ENCODE measurements at regions not wholly inside any gene's neighbourhood (a gene's known extent, or its start where the extent isn't known, plus 50 kb on each side); places are given as distances from the start of the nearest gene placed in this dataset.
A peak's percentile ranks its signal among the peaks of the same experiment; 100 is the strongest.

- TF ChIP-seq CBX3 (IDR thresholded peaks at IDR 0.05; ENCODE audit: low read depth), result peak; percentile 61; the same call in 1 of the 2 replicates
- TF ChIP-seq CEBPB (IDR thresholded peaks at IDR 0.05; ENCODE audit: low read depth), result no peak
- TF ChIP-seq RAD21 (IDR thresholded peaks at IDR 0.05; ENCODE audit: low read depth), result peak; percentile 94
- peak; percentile 70 to 93 (median 80); a peak in 5 of 6 replicates for TF ChIP-seq CTCF (IDR thresholded peaks at IDR 0.05 in 2 of 3, conservative IDR thresholded peaks at IDR 0.05 in 1 of 3; ENCODE audit: borderline replicate concordance in 1 of 3, insufficient read depth in 1 of 3, low read depth in 2 of 3, low read length in 2 of 3)
- peak; percentile 20 for TF ChIP-seq ZBTB33 (IDR thresholded peaks at IDR 0.05; ENCODE audit: extremely low read depth, insufficient replicate concordance, low read length)
- TF ChIP-seq SP1 (IDR thresholded peaks at IDR 0.05; ENCODE audit: low read depth), result no peak
- Histone ChIP-seq H4K20me1 (ENCODE audit: insufficient read depth) (no peaks in the 10 kb centered on the region), H3K4me3 (replicated peaks in 1 of 2; ENCODE audit: low read depth in 1 of 2, low read length in 2 of 2) (no peak overlapping the region), H3K4me2 (ENCODE audit: low read length) (no peak overlapping the region), H3K27me3 (ENCODE audit: insufficient read depth, low read length) (no peaks in the 10 kb centered on the region), H3K9me2 (ENCODE audit: insufficient read depth) (no peaks in the 10 kb centered on the region), H3K4me1 (ENCODE audit: control insufficient read depth in 1 of 2, insufficient read depth in 2 of 2, low read length in 2 of 2) (no peaks in the 10 kb centered on the region), H3K27ac (ENCODE audit: low read depth, low read length) (no peak overlapping the region), H2AFZ (ENCODE audit: low read depth, low read length, poor library complexity, severe bottlenecking) (peak overlapping the region; percentile 92), H3K9me3 (ENCODE audit: control insufficient read depth in 1 of 2, insufficient read depth in 1 of 2, low read depth in 1 of 2, low read length in 2 of 2) (no peaks in the 10 kb centered on the region), H3K9ac (ENCODE audit: low read length) (no peak overlapping the region), H3K79me2 (ENCODE audit: insufficient read depth, low read length) (no peaks in the 10 kb centered on the region), H3K36me3 (ENCODE audit: control insufficient read depth in 1 of 2, insufficient read depth in 2 of 2, low read length in 2 of 2) (no peaks in the 10 kb centered on the region)
- ChIA-PET POLR2A (no interaction called here), RAD21 (ENCODE audit: low non-redundant PET in 1 of 2, low total read pairs in 2 of 2, uncharacterized antibody in 2 of 2, unreplicated experiment in 2 of 2) (interaction anchor here (0.5 to 1.1 kb wide), 2 partner anchors 11 to 52 kb away, joined by 3 to 4 read pairs; no protein-coding TSS in a partner anchor), CTCF (interaction anchor here (0.6 to 2.4 kb wide), 13 partner anchors 13 to 1365 kb away, joined by 3 to 13 read pairs (median 5); no protein-coding TSS in a partner anchor)
- BruUV-seq (replicated peaks), result no TSS peak
- intact Hi-C loops (cut with micrococcal nuclease), result loop anchor here (1.0 to 10.0 kb wide), 4 partner anchors 194 to 1340 kb away; no protein-coding TSS in a partner anchor
- DNase-seq (ENCODE audit: low read depth, low spot score), result peak; percentile 33
- peak; percentile 95 for ATAC-seq
Observed at GRCh38 chr9:108761655-108762347, 94.0 kb downstream of the ACTL7B start.

All from HCT116 (cell line).